Thymus (tissue), 11 donors: ENCODE measurements at regions not wholly inside any gene's neighbourhood (a gene's known extent, or its start where the extent isn't known, plus 50 kb on each side); places are given as distances from the start of the nearest gene placed in this dataset.

Experiments used
- DNase-seq, 9 donors: peaks; one replicate each; pipeline ENCODE4 v3.0.0-alpha.2; 2013; ENCODE audit warnings: low spot score in 9 of 9, low read depth in 6 of 9, missing footprints in 1 of 9
- H3K27ac ChIP-seq, 2 donors: one replicate each; pipeline ENCODE4 v1.5.1; 2013; ENCODE audit warnings: control low read depth in 1 of 2, low read depth in 1 of 2, low read length in 1 of 2, mild to moderate bottlenecking in 1 of 2, moderate library complexity in 1 of 2
- H3K27me3 ChIP-seq, 2 donors: one replicate each; pipeline ENCODE4 v1.5.1; 2013; ENCODE audit warnings: low read length in 1 of 2; ENCODE audit not compliant: control insufficient read depth in 2 of 2, insufficient read depth in 1 of 2
- H3K36me3 ChIP-seq, 2 donors: one replicate each; pipeline ENCODE4 v1.5.1; 2013; ENCODE audit warnings: low read length in 1 of 2, mild to moderate bottlenecking in 1 of 2, moderate library complexity in 1 of 2; ENCODE audit not compliant: control insufficient read depth in 2 of 2, insufficient read depth in 2 of 2
- H3K4me1 ChIP-seq, 2 donors: one replicate each; pipeline ENCODE4 v1.5.1; 2013; ENCODE audit warnings: low read length in 2 of 2; ENCODE audit not compliant: control insufficient read depth in 2 of 2, insufficient read depth in 2 of 2
- H3K4me3 ChIP-seq, 2 donors: one replicate each; pipeline ENCODE4 v1.5.1; 2013; ENCODE audit warnings: low read length in 2 of 2, control low read depth in 1 of 2, mild to moderate bottlenecking in 1 of 2
- H3K9me3 ChIP-seq, 2 donors: one replicate each; pipeline ENCODE4 v1.5.1; 2013; ENCODE audit warnings: low read length in 1 of 2, mild to moderate bottlenecking in 1 of 2; ENCODE audit not compliant: control insufficient read depth in 2 of 2, insufficient read depth in 1 of 2
- WGBS: extraction: QIAGEN DNeasy Blood & Tissue Kit; methylation state at CpG from one replicate; pipeline ENCODE4 v1.1.7; 2013; 5-methylcytosine and 5-hydroxymethylcytosine counted together
- donor health status: healthy.

GRCh38 chr20:24048024-24048611 lies 59.5 kb upstream of the GGTLC1 start:
- Histone ChIP-seq H3K36me3 (no peaks in the 10 kb centered on the region), H3K4me1 (peaks cover 0 to 12% of the 10 kb centered on the region in 2 donors), H3K27ac (no peak overlapping the region), H3K4me3 (no peak overlapping the region), H3K9me3 (no peaks in the 10 kb centered on the region), H3K27me3 (no peaks in the 10 kb centered on the region)
- WGBS: 98% methylated on average over 16 of the region's 16 CpGs
- DNase-seq: no peak

- H3K27ac ChIP-seq: no peak overlapping the region
- no peaks in the 10 kb centered on the region for H3K9me3 ChIP-seq
- 89% methylated on average over 1 of the region's 1 CpG for WGBS
- H3K4me3 ChIP-seq: no peak overlapping the region
- H3K27me3 ChIP-seq: no peaks in the 10 kb centered on the region
- H3K4me1 ChIP-seq: peaks cover 0 to 12% of the 10 kb centered on the region in 2 donors
- no peaks in the 10 kb centered on the region for H3K36me3 ChIP-seq
- DNase-seq: no peak
Observed at GRCh38 chr20:24046888-24047287, 58.3 kb upstream of the GGTLC1 start.

DNA sequence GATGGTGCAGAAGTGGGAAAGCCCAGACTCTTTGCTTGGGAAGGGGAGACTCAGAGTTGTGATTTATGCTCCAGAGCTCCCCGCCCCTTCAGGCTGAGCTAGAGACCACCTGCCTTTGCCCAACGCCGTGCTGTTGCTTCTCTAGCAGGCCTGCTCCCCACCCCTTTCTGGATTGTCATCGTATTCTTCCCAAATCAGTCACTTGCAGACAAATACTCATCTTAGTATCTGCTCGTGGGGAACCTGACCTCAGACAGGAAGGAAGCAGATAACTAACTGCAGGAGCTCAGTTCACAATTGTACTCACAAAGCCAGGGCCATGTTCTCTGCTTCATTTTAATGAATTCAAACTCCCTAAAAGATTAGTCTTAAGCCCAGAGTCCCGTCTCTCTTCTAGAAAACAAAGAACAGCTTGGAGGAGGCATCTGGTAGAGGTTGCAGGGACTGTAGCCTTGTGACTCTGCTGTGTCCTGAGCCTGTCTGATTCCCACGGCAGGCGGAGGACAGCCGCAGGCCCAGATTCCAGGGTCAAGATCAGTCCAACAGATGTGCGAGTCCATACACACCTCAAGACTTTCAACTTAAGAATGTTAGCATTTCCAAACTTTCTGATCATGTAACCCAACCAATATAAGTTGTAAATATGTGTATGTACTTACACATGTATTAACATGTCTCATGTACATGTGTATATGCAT lies 57.2 kb upstream of the GGTLC1 start:
- no peak overlapping the region for H3K4me3 ChIP-seq
- WGBS: 60% methylated on average over 10 of the region's 10 CpGs
- H3K27ac ChIP-seq: peak overlapping the region; percentile 54 to 69
- DNase-seq: peak in 5 of 9 donors; percentile 5 to 57 (median 16)
- H3K9me3 ChIP-seq: no peaks in the 10 kb centered on the region
- no peaks in the 10 kb centered on the region for H3K27me3 ChIP-seq
- H3K36me3 ChIP-seq: no peaks in the 10 kb centered on the region
- H3K4me1 ChIP-seq: peaks cover 0 to 9% of the 10 kb centered on the region in 2 donors

DNA sequence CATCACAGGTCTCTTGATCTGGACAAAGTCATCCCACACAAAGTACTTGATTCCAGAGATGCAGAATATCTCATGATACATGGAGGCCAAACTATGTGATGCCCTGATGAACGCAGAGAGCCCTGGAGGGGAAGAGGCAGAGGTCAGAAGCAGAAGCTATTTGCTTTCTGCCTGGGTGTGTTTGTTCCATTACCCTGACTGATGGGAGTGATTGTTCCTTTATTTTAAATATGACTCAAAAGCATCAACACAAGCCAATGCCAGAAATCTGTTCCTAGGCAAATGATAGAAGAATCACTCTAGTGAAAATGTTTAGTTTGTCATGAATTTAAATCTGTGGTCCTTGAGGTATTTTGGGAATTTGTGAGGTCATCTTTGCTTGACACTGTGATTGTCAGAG lies 54.7 kb upstream of the GGTLC1 start:
- Histone ChIP-seq H3K36me3 (no peaks in the 10 kb centered on the region), H3K27ac (no peak overlapping the region), H3K27me3 (no peaks in the 10 kb centered on the region), H3K9me3 (no peaks in the 10 kb centered on the region), H3K4me3 (no peak overlapping the region), H3K4me1 (peaks cover 0 to 9% of the 10 kb centered on the region in 2 donors)
- WGBS: 92% methylated on average over 1 of the region's 1 CpG
- no peak for DNase-seq

DNA sequence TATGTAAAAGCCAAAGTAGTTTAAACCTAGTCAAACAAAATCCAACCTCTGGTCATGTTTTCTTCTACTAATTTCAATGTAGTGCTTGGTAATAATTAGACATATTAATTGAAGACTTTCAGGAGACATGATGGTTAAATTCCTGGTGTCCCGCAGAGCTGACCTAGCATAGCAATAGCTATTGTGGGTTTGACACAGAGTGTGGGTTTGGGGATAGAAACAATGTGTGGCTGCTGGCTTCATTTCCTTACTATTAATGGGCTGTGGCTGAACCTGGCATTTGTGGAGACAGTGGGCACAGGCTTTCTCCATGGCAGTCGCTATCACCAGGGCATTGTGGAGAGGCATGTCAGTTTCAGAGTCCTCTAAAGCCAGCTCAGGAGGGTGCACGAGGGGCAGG lies 54.1 kb upstream of the GGTLC1 start:
- Histone ChIP-seq H3K9me3 (no peaks in the 10 kb centered on the region), H3K4me1 (peaks cover 0 to 9% of the 10 kb centered on the region in 2 donors), H3K27me3 (no peaks in the 10 kb centered on the region), H3K36me3 (no peaks in the 10 kb centered on the region), H3K27ac (no peak overlapping the region), H3K4me3 (no peak overlapping the region)
- 96% methylated on average over 3 of the region's 3 CpGs for WGBS
- no peak for DNase-seq

- Histone ChIP-seq H3K9me3 (no peaks in the 10 kb centered on the region), H3K27me3 (no peaks in the 10 kb centered on the region), H3K27ac (no peak overlapping the region), H3K4me3 (no peak overlapping the region), H3K36me3 (no peaks in the 10 kb centered on the region), H3K4me1 (peaks cover 0 to 9% of the 10 kb centered on the region in 2 donors)
- DNase-seq: no peak
- 95% methylated on average over 1 of the region's 1 CpG for whole genome bisulfite sequencing
Observed at GRCh38 chr20:24040896-24041459, 52.4 kb upstream of the GGTLC1 start.

GRCh38 chr20:24039196-24039595 lies 50.6 kb upstream of the GGTLC1 start:
- Histone ChIP-seq H3K27ac (no peak overlapping the region), H3K4me3 (no peak overlapping the region), H3K4me1 (no peaks in the 10 kb centered on the region), H3K36me3 (no peaks in the 10 kb centered on the region), H3K9me3 (no peaks in the 10 kb centered on the region), H3K27me3 (no peaks in the 10 kb centered on the region)
- 95% methylated on average over 3 of the region's 3 CpGs for WGBS
- no peak for DNase-seq
